HT1080 (cell line): ENCODE measurements at regions not wholly inside any gene's neighbourhood (a gene's known extent, or its start where the extent isn't known, plus 50 kb on each side); places are given as distances from the start of the nearest gene placed in this dataset. TPM values are rescaled to one million over a fixed set of nuclear protein-coding genes. Genes with fewer than 3 reads are reported as not detected.

Experiments
- DNase-seq: peaks from one replicate; pipeline ENCODE4 v3.0.0-alpha.2; 2015; ENCODE audit warnings: low read depth
- small RNA-seq: library from RNA; depleted of rRNA; stranded (forward); fragments of <200 nt; gene quantifications from one replicate; pipeline ENCODE3, GENCODE V24; 2014

DNA sequence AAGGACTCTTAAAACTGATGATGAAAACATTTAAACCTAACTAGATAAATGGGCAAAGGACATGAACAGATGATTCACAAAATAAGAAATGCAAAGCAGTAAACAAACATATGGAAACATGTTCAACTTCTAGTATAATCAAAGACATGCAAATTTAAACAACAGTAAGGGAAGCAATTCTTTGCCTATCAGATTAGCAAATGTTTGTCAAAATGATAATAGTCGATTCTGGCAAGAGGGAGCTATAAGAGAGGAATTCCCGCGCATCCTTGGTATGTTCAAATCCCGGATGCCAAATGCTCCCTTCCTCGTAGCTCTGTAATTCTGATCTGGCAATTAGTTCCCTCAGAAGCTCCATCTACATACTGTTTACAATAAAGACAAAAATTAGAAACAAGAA lies 320.5 kb downstream of the PHKB start:
- no peak for DNase-seq

DNA sequence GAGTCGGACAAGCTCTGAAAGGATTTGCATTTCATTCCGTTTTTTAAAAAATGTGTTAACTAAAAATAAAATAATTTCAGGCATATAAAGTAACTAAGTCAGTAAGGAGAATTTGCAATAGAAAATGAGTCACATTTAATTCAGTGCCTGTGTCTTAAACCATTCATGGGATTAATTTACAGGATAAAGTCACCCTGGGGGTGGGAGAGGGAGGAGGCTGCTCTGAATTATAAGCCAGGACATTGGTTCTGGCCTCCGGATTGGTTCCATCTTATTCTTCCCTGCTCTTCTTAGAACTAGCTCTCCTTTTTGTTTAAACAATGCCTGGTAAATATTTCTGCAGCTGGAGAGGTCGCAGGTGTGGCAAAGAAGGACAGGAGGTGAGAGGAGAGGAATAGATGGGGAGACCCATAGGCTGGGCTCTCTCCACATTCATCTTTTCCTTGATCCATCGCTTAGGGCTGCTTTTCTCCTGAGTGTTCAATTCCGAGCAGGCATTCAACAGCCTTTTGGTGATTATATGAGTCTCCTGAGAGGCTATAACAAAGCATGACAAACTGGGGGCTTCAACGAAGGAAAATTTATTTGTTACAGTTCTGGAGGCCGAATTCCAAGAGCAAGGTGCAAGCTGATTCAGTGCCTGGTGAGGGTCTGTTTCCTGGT lies 319.2 kb downstream of the PHKB start:
- DNase-seq: no peak

DNA sequence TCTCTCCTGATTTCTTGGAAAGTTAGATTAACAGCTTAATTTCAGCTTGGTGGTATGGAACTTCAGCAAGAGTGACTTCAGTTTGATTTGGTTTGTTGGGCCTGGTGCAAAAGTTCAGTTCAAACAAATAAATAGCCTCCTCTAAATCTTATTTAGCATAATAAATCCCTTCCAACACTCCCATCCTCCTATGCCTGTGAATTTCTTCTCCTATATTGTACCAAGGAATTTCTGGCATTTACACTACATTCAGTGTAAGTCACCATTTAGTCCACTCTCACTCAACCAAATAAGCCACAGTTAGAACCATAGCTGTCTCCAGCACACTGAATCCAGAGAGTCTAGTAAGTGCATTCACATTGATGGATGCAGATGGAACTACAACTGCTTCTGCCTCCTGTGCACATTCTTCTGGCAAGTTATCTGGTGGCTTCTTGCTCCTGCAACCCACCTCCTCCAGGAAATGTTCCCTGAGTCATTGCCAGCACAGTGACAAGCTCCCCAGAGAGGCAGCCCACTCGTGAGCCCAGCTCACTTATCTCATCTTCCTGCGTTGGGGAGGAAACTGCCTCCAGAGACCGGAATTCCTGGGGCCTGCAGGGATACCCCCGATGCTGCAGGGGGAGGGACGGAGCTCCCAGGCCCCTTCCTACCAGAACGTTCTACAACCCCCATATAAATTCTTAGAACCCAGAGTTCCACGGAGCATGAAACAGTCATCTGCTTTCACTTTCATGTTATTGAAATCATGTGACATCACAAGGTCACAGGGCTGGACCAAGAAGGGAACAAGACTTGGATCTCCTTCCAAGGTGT lies 318.3 kb downstream of the PHKB start:
- DNase-seq: peak; percentile 70

DNA sequence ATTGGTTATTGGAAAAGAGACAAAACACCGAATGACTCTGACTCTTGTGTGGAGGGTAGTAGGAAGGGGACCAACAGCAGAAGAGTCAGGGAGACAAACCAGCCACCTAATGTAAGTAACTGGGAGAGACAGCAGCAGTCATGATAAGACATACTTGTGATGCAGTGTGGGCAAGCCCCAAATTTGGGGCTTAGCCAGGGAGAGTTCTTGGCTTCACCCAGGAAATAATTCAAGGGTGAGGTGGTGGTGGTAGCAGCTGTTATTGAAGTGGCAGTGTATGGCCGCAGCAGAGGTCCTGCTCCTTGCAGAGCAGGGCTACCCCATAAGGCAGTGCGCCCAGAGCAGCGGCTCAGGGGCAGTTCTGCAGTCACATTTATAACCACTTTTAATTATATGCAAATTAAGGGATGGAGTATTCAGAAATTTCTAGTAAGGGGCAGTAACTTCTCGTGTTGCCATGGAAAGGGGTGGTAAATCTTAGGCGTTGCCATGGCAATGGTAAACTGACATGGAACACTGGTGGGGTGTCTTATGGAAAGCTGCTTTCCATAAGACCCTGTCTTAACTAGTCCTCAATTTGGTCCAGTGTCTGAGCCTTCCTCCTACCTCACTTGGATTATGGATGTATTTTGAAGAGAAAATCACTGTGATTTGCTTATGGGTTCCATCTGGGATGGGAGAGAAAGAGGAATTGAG lies 317.1 kb downstream of the PHKB start:
- no peak for DNase-seq

DNA sequence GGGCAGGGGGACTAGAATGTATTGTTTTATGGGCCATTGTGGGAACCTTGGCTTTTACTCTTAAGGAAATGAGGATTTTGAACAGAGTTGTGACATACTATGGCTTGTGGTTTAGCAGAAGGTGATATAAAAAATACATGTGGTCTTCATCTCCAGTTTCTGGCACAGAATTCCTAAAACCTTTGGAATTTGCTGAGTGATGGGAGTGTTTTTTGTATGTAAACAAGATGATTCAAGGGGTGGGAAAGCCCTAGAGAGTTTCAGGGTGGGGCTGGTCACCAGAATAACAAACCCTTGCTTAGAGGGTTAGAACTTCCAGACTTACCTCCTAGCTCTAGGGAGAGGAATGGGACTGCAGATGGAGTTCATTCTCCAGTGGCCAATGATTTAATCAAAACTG lies 316.1 kb downstream of the PHKB start:
- DNase-seq: peak; percentile 77

DNA sequence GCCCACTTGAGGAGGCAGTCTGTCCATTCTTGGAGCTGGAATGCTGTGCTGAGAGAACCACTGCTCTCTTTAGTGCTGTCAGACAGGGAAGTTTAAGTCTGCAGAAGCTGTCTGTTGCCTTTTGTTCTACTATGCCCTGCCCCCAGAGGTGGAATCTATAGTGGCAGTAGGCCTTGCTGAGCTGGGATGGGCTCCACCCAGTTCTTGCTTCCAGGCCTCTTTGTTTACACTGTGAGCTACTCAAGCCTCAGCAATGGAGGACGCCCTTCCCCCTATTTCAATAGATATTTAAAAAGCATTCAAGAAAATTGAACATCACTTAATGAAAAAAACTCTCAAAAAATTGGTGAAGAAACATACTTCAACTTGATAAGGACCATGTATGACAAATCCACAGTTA lies 313.5 kb downstream of the PHKB start:
- peak; percentile 69 for DNase-seq

DNA sequence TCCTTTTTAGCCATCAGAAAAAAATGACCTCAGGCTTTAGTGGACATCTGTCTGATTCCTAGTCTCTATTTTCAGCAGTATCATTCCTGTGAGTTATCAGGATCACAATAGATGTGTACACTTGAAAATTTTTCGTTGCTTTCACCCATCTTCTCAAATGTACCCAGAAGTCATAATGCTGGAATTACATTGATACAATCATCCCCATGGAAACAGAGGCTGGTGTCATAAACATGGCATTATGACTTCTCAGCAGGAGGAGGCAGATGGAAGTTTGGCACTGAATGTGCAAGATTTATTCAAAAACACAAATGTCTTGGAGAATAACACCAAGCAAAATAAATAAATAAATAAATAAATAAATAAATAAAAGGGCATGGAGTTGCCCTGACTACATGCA lies 292.5 kb downstream of the PHKB start:
- DNase-seq: no peak

Small RNA genes in the stretch of these regions (small RNA-seq; reads per million reads assigned to genes)
- gene AC141846.1: not detected
